Breast epithelium (tissue), 4 donors: ENCODE measurements at regions not wholly inside any gene's neighbourhood (a gene's known extent, or its start where the extent isn't known, plus 50 kb on each side); places are given as distances from the start of the nearest gene placed in this dataset.
"Not testable (repeated sequence)": the region's sequence is repeated elsewhere in the genome, so short reads cannot be mapped to it uniquely, and the experiment has no call there.

ENCODE experiments used
- DNase-seq, 2 donors: peaks; one replicate each; pipeline ENCODE4 v3.0.0-alpha.2; 2019; ENCODE audit warnings: low spot score in 2 of 2
- H3K27ac ChIP-seq, 2 donors: fragments of 200-600 bp; sonication (generic) in 1 of 2; one replicate each; pipeline ENCODE4 v1.5.1; 2016 to 2019; ENCODE audit warnings: mild to moderate bottlenecking in 1 of 2
- H3K27me3 ChIP-seq, 2 donors: fragments of 200-600 bp; sonication (generic) in 1 of 2; one replicate each; pipeline versions ENCODE4 v1.5.1 to v1.6.0; 2017 to 2019; ENCODE audit warnings: control low read depth in 1 of 2, mild to moderate bottlenecking in 1 of 2
- H3K36me3 ChIP-seq: fragments of 200-600 bp; one replicate; pipeline ENCODE4 v1.5.1; 2019
- H3K4me1 ChIP-seq, 2 donors: fragments of 200-600 bp; sonication (generic); one replicate each; pipeline ENCODE4 v1.5.1; 2016 to 2019; ENCODE audit warnings: control low read depth in 1 of 2
- H3K4me3 ChIP-seq, 3 donors: fragments of 200-600 bp; sonication (generic); 1 replicate in 2 of 3; 2 replicates in 1 of 3; pipeline ENCODE4 v1.5.1; 2016 to 2019; ENCODE audit warnings: mild to moderate bottlenecking in 3 of 3, moderate library complexity in 2 of 3
- H3K9me3 ChIP-seq, 2 donors: fragments of 200-600 bp; sonication (generic) in 1 of 2; one replicate each; pipeline ENCODE4 v1.5.1; 2016 to 2019; ENCODE audit warnings: control low read depth in 1 of 2
- CTCF ChIP-seq, 3 donors: fragments of 450-650 bp; IDR thresholded peaks; one replicate each; pipeline ENCODE4 v1.5.1; 2016 to 2017; ENCODE audit warnings: antibody characterized with exemption in 3 of 3, mild to moderate bottlenecking in 3 of 3, moderate library complexity in 3 of 3
- POLR2A ChIP-seq: fragments of 450-650 bp; IDR thresholded peaks from one replicate; pipeline ENCODE4 v1.6.1; 2016; ENCODE audit warnings: antibody characterized with exemption, mild to moderate bottlenecking, moderate library complexity
- POLR2AphosphoS5 ChIP-seq, 3 donors: sonication (generic); formaldehyde crosslinking; IDR thresholded peaks; one replicate each; pipeline ENCODE4 v1.6.1; 2017; ENCODE audit warnings: antibody characterized with exemption in 3 of 3
- intact Hi-C: fragments of 100-400 bp; cut with DNase I; formaldehyde crosslinking; loops from one replicate; pipeline ENCODE4 v1.15.1; 2023; ENCODE audit warnings: low total_unique reads

GRCh38 chr1:115530407-115530806, 111.4 kb upstream of the VANGL1 start:
- H3K4me1 ChIP-seq, result no peaks in the 10 kb centered on the region
- intact Hi-C loops, result no loop called here
- H3K27me3 ChIP-seq, result no peaks in the 10 kb centered on the region
- no peak for DNase-seq
- peaks cover 0 to 8% of the 10 kb centered on the region in 2 donors for H3K9me3 ChIP-seq
- no peak overlapping the region for H3K27ac ChIP-seq
- H3K4me3 ChIP-seq, result no peak overlapping the region
- no peak for TF ChIP-seq POLR2A
- no peak for TF ChIP-seq CTCF (IDR thresholded peaks at IDR 0.05)
- H3K36me3 ChIP-seq, result no peaks in the 10 kb centered on the region

DNA sequence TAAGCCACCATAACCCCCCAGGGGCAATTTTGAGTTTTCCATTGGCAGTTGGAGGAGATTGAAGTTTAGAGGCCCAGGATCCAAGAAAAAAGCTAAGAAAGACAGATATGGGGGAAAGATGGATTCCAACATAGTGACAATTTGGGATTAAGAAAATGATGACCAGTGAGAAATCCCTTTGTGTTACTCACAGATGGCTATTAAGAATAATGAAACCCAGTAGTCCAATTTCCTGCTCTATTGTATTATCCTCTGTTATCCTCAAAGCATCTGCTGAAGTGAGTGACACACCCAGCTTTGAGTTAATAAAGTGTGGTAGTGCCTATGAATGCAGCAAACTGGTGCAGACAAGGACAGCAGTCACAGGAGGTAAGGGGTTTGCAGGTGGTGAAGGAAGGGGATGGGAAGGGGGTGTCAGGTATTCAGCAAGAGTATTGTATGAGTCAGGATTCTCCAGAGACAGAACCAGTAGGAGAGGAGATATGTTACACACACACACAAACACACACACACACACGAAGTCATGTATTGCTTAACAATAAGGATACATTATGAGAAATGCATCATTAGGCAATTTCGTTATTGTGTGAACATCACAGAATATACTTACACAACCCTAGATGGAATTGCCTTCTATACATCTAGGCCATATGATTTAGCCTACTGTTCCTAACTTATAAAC, 112.4 kb upstream of the VANGL1 start:
- Histone ChIP-seq H3K4me3 (no peak overlapping the region), H3K27me3 (no peaks in the 10 kb centered on the region), H3K27ac (no peak overlapping the region), H3K9me3 (peaks cover 0 to 2% of the 10 kb centered on the region in 2 donors), H3K36me3 (no peaks in the 10 kb centered on the region), H3K4me1 (no peaks in the 10 kb centered on the region)
- intact Hi-C loops, result no loop called here
- TF ChIP-seq CTCF (IDR thresholded peaks at IDR 0.05), result no peak
- TF ChIP-seq POLR2A, result no peak
- DNase-seq, result no peak

GRCh38 chr1:115528336-115528735, 113.4 kb upstream of the VANGL1 start:
- H3K9me3 ChIP-seq, H3K4me3 ChIP-seq, DNase-seq, H3K36me3 ChIP-seq, H3K27me3 ChIP-seq, H3K27ac ChIP-seq, H3K4me1 ChIP-seq, intact Hi-C loops: not testable (repeated sequence)

GRCh38 chr1:115527746-115528145, 114.0 kb upstream of the VANGL1 start:
- Histone ChIP-seq H3K4me3 (no peak overlapping the region), H3K4me1 (no peaks in the 10 kb centered on the region), H3K9me3 (no peaks in the 10 kb centered on the region), H3K27ac (no peak overlapping the region), H3K36me3 (no peaks in the 10 kb centered on the region), H3K27me3 (no peaks in the 10 kb centered on the region)
- no peak for DNase-seq
- TF ChIP-seq CTCF (IDR thresholded peaks at IDR 0.05) (no peak), POLR2A (no peak), POLR2AphosphoS5 (IDR thresholded peaks at IDR 0.05) (no peak)
- intact Hi-C loops, result no loop called here

GRCh38 chr1:115526900-115527299, 114.9 kb upstream of the VANGL1 start:
- no peaks in the 10 kb centered on the region for H3K9me3 ChIP-seq
- no peak overlapping the region for H3K4me3 ChIP-seq
- no peak for DNase-seq
- H3K4me1 ChIP-seq, result no peaks in the 10 kb centered on the region
- H3K27ac ChIP-seq, result no peak overlapping the region
- TF ChIP-seq POLR2AphosphoS5 (IDR thresholded peaks at IDR 0.05) (no peak), CTCF (IDR thresholded peaks at IDR 0.05) (no peak), POLR2A (no peak)
- intact Hi-C loops, result no loop called here
- no peaks in the 10 kb centered on the region for H3K27me3 ChIP-seq
- no peaks in the 10 kb centered on the region for H3K36me3 ChIP-seq

DNA sequence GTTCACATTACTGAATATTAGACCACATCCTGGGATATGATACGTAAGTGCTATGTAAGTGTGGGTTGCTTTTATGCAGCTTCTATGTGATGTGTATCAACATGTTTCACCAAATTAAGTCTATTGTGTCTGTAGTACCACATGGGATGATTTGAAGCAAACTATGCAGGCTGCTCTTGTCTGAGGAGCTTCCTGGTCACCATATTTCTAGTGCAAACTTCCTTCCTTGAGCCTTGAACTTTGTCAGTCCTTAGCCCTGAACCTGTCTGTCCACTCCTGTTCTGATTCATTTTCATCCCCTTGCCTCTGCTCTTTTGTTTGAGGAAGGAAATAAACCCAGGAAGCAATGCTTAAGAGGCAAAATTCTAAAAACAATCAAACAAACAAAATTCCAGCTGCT, 117.5 kb upstream of the VANGL1 start:
- no peak for DNase-seq
- intact Hi-C loops, result no loop called here
- H3K36me3 ChIP-seq, result no peaks in the 10 kb centered on the region
- H3K27me3 ChIP-seq, result no peaks in the 10 kb centered on the region
- no peak overlapping the region for H3K4me3 ChIP-seq
- no peak overlapping the region for H3K27ac ChIP-seq
- H3K4me1 ChIP-seq, result no peaks in the 10 kb centered on the region
- TF ChIP-seq CTCF (IDR thresholded peaks at IDR 0.05) (no peak), POLR2A (no peak), POLR2AphosphoS5 (IDR thresholded peaks at IDR 0.05) (no peak)
- H3K9me3 ChIP-seq, result no peaks in the 10 kb centered on the region
